ENCODE measurements at regions not wholly inside any gene's neighbourhood (a gene's known extent, or its start where the extent isn't known, plus 50 kb on each side); places are given as distances from the start of the nearest gene placed in this dataset.

- DNase-seq (ENCODE audit: low read depth): no peak
- ChIA-PET POLR2A (no interaction called here), CTCF (no interaction called here)
- Histone ChIP-seq H3K4me3 (ENCODE audit: low read depth, low read length) (no peak overlapping the region), H3K27me3 (ENCODE audit: control insufficient read depth, insufficient read depth, low read length) (peaks cover 7% of the 10 kb centered on the region), H3K36me3 (ENCODE audit: control insufficient read depth, insufficient read depth, low read length) (no peaks in the 10 kb centered on the region)
- no peak for TF ChIP-seq CTCF (IDR thresholded peaks at IDR 0.05; ENCODE audit: insufficient read depth, low read depth, low read length)
Measured at GRCh38 chrX:13936521-13937225, 93.0 kb downstream of the GEMIN8 start.

- TF ChIP-seq CTCF (IDR thresholded peaks at IDR 0.05; ENCODE audit: insufficient read depth, low read depth, low read length): no peak
- Histone ChIP-seq H3K36me3 (ENCODE audit: control insufficient read depth, insufficient read depth, low read length) (no peaks in the 10 kb centered on the region), H3K27me3 (ENCODE audit: control insufficient read depth, insufficient read depth, low read length) (peaks cover 5% of the 10 kb centered on the region), H3K4me3 (ENCODE audit: low read depth, low read length) (no peak overlapping the region)
- ChIA-PET POLR2A (no interaction called here), CTCF (no interaction called here)
- DNase-seq (ENCODE audit: low read depth): no peak
Measured at GRCh38 chrX:13934731-13935130, 95.0 kb downstream of the GEMIN8 start.

- TF ChIP-seq CTCF (IDR thresholded peaks at IDR 0.05; ENCODE audit: insufficient read depth, low read depth, low read length): no peak
- CTCF ChIA-PET: no interaction called here
- H3K27me3 ChIP-seq (ENCODE audit: control insufficient read depth, insufficient read depth, low read length): peaks cover 3% of the 10 kb centered on the region
- POLR2A ChIA-PET: no interaction called here
- DNase-seq (ENCODE audit: low read depth): no peak
- no peaks in the 10 kb centered on the region for H3K36me3 ChIP-seq (ENCODE audit: control insufficient read depth, insufficient read depth, low read length)
- no peak overlapping the region for H3K4me3 ChIP-seq (ENCODE audit: low read depth, low read length)
Measured at GRCh38 chrX:13933851-13934250, 95.8 kb downstream of the GEMIN8 start.

GRCh38 chrX:13933352-13933751 is 96.3 kb downstream of the GEMIN8 start:
- CTCF ChIA-PET: no interaction called here
- Histone ChIP-seq H3K27me3 (ENCODE audit: control insufficient read depth, insufficient read depth, low read length) (peaks cover 2% of the 10 kb centered on the region; the same call in 1 of the 2 replicates), H3K4me3 (ENCODE audit: low read depth, low read length) (no peak overlapping the region), H3K36me3 (ENCODE audit: control insufficient read depth, insufficient read depth, low read length) (no peaks in the 10 kb centered on the region)
- TF ChIP-seq CTCF (IDR thresholded peaks at IDR 0.05; ENCODE audit: insufficient read depth, low read depth, low read length): no peak
- POLR2A ChIA-PET: no interaction called here
- no peak for DNase-seq (ENCODE audit: low read depth)

- ChIA-PET CTCF (no interaction called here), POLR2A (no interaction called here)
- H3K27me3 ChIP-seq (ENCODE audit: control insufficient read depth, insufficient read depth, low read length): no peaks in the 10 kb centered on the region
- H3K4me3 ChIP-seq (ENCODE audit: low read depth, low read length): no peak overlapping the region
- H3K36me3 ChIP-seq (ENCODE audit: control insufficient read depth, insufficient read depth, low read length): no peaks in the 10 kb centered on the region
- TF ChIP-seq CTCF (IDR thresholded peaks at IDR 0.05; ENCODE audit: insufficient read depth, low read depth, low read length): no peak
- no peak for DNase-seq (ENCODE audit: low read depth)
Measured at GRCh38 chrX:13932416-13932815, 97.3 kb downstream of the GEMIN8 start.

All from BJ (cell line).